HG02938 (cell line): ENCODE measurements at regions not wholly inside any gene's neighbourhood (a gene's known extent, or its start where the extent isn't known, plus 50 kb on each side); places are given as distances from the start of the nearest gene placed in this dataset.
"Not testable (repeated sequence)": the region's sequence is repeated elsewhere in the genome, so short reads cannot be mapped to it uniquely, and the experiment has no call there.

Source experiments
- ATAC-seq: cut with Tn5 transposase; IDR thresholded peaks from one replicate; pipeline ENCODE4 v1.9.1; 2021; ENCODE audit warnings: mild to moderate bottlenecking, moderate library complexity; ENCODE audit not compliant: unreplicated experiment

GRCh38 chr4:115678425-115678941 lies 565.1 kb upstream of the NDST4 start:
- no peak for ATAC-seq

GRCh38 chr4:115675719-115676118 lies 562.3 kb upstream of the NDST4 start:
- ATAC-seq, result no peak

- no peak for ATAC-seq
These were observed 561.1 kb upstream of the NDST4 start for GRCh38 chr4:115674485-115674884.

GRCh38 chr4:115671581-115671980 lies 558.2 kb upstream of the NDST4 start:
- ATAC-seq, result no peak

GRCh38 chr4:115670930-115671329 lies 557.5 kb upstream of the NDST4 start:
- no peak for ATAC-seq

GRCh38 chr4:115668396-115668795 lies 555.0 kb upstream of the NDST4 start:
- no peak for ATAC-seq

GRCh38 chr4:115664285-115664684 lies 550.9 kb upstream of the NDST4 start:
- no peak for ATAC-seq

GRCh38 chr4:115660465-115660864 lies 547.0 kb upstream of the NDST4 start:
- no peak for ATAC-seq

- no peak for ATAC-seq
These were observed 544.7 kb upstream of the NDST4 start for GRCh38 chr4:115657991-115658650.

- no peak for ATAC-seq
These were observed 542.2 kb upstream of the NDST4 start for GRCh38 chr4:115655626-115656025.

GRCh38 chr4:115648786-115649185 lies 535.4 kb upstream of the NDST4 start:
- no peak for ATAC-seq

GRCh38 chr4:115629270-115629669 lies 515.9 kb upstream of the NDST4 start:
- no peak for ATAC-seq

GRCh38 chr4:115609631-115610030 lies 496.2 kb upstream of the NDST4 start:
- ATAC-seq, result no peak

- no peak for ATAC-seq
These were observed 493.9 kb upstream of the NDST4 start for GRCh38 chr4:115607311-115607710.

- no peak for ATAC-seq
These were observed 483.0 kb upstream of the NDST4 start for GRCh38 chr4:115596265-115597001.

GRCh38 chr4:115580901-115581300 lies 467.5 kb upstream of the NDST4 start:
- ATAC-seq, result no peak

- ATAC-seq, result no peak
These were observed 462.4 kb upstream of the NDST4 start for GRCh38 chr4:115575851-115576250.

GRCh38 chr4:115562506-115562905 lies 449.1 kb upstream of the NDST4 start:
- no peak for ATAC-seq

- no peak for ATAC-seq
These were observed 434.7 kb upstream of the NDST4 start for GRCh38 chr4:115548123-115548522.

- ATAC-seq, result no peak
These were observed 424.0 kb upstream of the NDST4 start for GRCh38 chr4:115537387-115537786.

GRCh38 chr4:115529126-115529525 lies 415.7 kb upstream of the NDST4 start:
- ATAC-seq, result no peak

GRCh38 chr4:115519476-115519875 lies 406.1 kb upstream of the NDST4 start:
- ATAC-seq, result not testable (repeated sequence)
